ENCODE measurements at regions not wholly inside any gene's neighbourhood (a gene's known extent, or its start where the extent isn't known, plus 50 kb on each side); places are given as distances from the start of the nearest gene placed in this dataset.

DNA sequence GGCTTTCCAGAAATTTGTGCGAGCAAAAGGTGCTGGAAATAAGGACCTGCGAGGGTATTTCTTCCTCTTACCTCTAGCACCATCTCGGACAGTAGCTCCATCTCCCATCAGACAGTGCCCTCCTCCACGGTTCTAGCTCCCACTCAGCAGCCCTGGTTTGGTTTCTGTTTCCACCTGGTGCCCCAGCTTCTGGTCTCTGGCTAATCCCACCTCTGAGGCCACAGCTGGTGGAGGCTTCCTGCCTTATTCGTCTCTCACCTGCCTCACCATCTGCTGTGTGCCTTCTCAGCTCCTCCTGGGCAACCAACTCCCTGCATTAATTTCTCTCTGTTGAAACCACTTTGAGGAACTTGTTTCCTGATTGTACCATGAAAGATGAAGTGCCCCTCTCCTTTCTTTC is 162.4 kb upstream of the CDYL start:
- no peak for DNase-seq

- DNase-seq: no peak
Measured at GRCh38 chr6:4613381-4613780, 162.8 kb upstream of the CDYL start.

DNA sequence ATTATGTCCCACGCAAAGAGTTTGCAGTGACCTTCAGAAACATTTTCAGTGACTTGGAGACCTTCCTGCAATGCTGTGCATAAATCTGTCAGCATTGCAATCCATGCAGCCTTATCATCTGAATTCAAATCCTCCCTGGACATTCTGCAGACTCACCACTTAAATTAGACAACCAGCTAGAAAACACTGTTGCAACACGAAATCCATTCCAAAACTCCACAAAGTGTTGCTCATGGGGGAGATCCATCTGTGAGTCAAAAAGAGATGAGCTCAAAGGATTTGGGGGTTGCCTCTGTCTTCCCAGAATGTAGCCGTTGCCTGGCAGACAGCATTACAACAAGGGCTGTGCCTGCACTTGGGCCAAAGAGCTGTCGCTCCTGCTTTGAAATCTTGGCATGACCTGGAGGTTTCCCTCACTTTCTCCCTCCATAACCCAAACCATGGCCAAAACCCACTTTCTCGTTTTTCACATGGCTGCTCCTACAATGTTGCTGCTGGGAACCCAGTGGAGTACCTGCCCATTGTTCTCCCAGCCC is 163.5 kb upstream of the CDYL start:
- DNase-seq: no peak

- DNase-seq: no peak
Measured at GRCh38 chr6:4611429-4612129, 164.6 kb upstream of the CDYL start.

DNA sequence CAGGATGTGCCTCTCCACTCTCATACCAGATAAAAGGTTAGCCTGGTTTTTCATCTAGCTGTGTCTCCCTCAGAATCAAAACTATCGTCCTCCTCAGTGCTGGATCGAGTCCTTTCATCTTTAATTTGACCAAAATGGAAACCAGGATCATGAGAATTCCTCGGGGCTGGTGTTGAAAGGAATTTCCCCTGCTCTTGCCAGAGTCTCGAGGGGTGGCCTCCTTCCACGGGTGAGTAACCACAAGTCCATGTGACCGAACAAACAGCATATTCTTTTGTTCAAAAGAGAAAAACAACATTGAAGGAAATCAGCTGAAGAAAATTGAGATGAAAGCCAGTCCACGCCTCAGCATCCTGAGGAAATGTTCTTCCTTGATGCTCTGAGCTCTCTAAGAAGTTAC is 165.9 kb upstream of the CDYL start:
- DNase-seq: no peak

GRCh38 chr6:4608361-4609115 is 167.7 kb upstream of the CDYL start:
- no peak for DNase-seq

- no peak for DNase-seq
Measured at GRCh38 chr6:4607793-4608192, 168.4 kb upstream of the CDYL start.

DNA sequence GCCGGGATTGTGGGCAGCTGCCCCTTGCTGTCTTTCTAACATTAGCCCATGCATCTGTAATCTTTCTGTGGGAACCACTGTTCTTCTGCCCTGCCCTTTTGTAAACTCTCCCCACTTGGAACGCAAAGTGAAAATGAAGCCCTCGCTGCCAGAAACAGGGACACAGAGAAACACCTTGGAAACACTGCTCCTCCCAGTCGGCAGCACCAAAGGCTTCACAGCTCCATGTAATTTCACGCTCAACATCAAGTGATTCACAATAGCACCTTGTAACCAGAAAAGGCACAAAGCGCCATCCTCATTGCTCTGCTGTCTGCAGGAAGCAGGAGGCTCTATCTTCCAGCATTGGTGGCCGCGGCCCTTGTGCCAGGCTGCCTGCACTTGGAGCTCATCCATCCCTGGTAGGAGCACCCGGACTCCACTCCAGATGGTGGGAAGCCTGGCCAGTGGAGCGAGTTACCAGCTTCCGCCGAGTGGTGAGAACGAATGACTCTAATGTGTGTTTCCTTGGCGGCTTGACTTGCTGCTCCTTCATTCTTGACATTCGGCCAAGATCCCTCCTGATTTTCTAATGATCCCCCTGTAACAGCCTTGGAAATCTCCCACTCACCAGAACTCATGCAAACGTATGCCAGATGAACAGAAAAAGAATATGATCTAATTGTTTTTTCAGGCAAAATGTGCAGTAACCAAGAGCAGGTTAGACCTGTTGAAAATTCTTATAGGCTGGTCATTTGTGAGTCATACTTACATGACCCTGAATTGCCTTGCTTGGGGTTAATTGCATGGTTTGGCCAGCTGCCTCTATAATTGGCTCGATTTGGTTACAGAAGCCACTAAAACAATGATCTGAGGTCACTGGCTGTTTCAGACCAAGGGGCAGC is 169.1 kb upstream of the CDYL start:
- peak; percentile 21 for DNase-seq

- DNase-seq: no peak
Measured at GRCh38 chr6:4606016-4606415, 170.2 kb upstream of the CDYL start.

DNA sequence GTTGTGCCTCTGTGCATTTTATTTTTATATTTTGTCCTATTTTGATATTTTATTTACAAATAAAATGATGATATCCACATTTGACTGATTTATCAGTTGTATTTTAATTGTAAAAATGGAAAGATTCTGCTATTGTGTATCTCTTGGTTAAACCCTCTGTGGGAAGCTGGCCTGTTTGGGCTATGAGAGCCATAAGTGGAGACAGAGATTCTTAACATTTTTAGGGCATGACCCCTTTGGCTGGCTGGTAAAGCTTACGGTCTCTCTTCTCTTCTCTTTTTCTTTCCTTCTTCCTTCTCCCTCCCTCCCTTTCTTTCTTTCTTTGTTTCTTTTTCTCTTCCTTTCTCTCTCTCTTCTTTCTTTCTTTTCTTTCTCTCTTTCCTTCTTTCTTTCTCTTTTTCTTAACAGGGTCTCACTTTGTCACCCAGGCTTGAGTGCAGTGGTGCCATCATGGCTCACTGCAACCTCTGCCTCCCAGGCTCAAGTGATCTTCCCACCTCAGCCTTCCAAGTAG is 172.3 kb upstream of the CDYL start:
- DNase-seq: no peak

DNA sequence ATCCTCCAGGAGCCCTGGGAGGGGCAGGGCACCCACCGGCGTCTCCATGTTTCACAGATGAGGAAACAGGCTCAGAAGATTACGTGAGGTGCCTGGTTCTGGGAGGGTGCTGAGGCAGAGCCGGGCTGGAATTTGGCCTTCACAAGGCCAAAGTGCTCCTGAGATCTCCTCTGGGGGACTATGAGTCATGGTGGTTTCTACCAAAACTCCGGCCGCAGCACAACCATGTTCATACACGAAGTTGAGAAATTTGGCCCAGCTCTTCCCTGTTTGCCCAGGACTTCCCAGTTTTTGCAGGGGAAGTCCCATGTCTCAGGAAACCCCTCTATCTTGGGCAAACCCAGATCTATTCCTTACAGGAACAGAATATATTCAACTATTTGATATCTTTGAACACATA is 172.9 kb upstream of the CDYL start:
- no peak for DNase-seq

DNA sequence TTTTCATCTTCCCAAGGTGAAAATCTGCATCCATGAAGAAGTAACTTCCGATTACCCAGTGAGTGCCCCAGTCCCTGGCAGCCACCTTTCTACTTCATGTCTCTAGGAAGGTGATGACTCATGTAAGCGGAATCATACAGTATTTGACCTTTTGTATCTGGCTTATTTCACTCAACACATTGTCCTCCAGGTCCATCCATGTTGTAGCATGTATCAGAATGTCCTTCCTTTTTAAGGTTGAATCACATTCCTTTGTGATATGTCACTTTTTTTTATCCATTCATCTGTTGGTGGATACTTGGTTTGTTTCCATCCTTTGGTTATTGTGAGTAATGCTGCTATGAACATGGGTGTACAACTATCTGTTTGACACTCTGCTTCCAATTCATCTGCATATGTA is 176.3 kb upstream of the CDYL start:
- no peak for DNase-seq

DNA sequence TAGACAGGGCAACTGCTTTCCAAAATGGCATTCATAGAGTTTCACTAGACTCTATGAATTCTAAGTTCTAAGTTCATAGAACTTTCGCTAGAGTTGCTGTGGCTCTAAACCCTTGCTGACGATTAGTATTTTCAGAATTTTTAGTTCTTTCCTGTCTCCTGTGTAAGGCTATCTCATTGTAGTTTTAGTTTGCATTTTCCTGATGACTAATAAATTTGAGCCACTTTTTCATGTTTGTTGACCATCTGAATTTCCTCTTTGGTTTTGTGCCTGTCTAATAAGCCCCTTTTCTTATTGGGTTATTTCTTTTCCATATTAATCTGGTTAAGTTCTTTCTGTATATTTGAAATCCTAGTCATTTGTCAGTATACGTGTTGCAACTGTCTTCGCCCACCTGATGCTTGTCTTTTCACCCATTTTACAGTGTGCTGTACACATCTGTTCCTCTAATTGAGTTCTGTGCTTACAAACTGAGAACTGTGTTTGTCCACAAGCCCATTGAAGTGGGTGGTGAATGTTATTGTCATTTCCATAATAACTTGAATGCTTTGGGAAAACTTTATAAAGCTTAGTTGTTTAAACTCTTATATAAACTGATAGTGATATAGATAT is 177.7 kb upstream of the CDYL start:
- DNase-seq: no peak

DNA sequence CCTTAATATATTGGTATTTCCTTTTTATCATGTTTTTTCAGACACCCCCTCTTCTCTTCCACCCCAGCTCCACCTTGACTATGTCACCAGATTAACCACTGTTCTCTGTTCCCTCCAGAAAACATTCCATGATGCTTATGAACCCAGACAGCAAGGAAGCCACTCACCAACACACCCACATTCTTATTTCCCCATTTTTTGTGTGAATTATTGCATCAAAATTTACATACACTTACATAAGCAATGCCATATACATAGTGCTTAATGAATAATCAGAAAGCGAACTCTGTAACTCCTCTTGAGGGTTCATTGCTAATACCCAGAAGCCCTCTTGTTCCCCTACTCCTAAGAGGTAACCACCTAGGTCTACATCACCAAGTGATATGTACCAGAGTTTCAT is 182.3 kb upstream of the CDYL start:
- no peak for DNase-seq

- no peak for DNase-seq
Measured at GRCh38 chr6:4592026-4592425, 184.2 kb upstream of the CDYL start.

DNA sequence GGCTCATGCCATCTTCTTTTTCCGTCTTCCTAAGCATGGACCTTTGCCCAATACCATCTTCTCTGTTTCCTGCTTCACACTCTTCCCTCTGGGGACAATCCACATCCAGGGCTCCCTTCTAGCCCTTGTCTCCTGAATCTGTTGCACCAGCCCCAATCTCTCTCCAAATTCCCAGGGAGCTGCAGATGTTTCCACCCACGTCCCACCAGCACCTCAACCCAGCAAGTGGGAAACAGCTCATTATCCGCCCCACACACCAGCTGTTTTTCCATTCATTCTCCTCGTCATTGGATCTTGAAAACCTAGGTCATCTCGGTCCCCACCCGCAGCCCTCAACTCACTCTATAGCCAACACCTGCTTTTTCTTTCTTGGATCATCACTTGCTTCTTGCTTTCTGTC is 185.0 kb upstream of the CDYL start:
- no peak for DNase-seq

DNA sequence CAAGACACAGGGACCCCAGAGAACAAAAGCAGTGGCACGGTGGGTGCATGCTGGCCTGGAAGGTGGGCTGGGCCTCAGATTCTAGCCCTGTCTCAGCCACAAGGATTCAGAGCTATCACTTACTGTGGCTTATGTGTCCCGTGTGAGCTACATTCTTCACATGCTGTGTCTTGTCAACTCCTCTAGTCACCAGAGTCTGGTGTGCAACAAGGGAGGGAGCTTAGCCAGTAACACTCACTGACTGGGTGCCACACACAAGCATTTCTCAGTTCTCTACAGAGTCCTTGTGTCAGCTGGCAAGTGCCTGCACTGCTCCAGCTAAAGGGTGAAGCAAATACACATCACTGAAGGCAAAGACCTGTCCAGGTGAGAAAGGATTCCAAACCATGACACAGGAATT is 186.9 kb upstream of the CDYL start:
- no peak for DNase-seq

GRCh38 chr6:4588581-4588980 is 187.6 kb upstream of the CDYL start:
- no peak for DNase-seq

GRCh38 chr6:4588163-4588562 is 188.0 kb upstream of the CDYL start:
- DNase-seq: no peak

DNA sequence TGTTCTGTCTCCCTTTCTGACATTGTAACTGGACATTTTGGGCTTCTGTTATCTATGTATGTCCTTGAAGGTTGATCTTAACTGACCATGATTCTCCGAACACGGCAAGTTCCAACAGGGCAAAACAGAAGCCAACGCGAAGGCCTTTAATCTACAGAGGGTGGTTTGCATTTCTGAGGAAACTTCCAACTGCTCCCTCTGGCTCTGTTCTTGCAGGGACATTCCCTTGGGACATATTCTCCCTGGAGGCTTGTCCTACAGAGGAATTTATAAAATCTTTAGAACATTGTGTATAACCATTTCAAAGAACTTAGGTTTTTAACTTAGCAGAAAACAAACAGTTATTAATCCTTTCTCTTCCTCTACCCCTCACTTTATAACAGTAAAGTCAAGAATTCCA is 189.0 kb upstream of the CDYL start:
- no peak for DNase-seq

DNA sequence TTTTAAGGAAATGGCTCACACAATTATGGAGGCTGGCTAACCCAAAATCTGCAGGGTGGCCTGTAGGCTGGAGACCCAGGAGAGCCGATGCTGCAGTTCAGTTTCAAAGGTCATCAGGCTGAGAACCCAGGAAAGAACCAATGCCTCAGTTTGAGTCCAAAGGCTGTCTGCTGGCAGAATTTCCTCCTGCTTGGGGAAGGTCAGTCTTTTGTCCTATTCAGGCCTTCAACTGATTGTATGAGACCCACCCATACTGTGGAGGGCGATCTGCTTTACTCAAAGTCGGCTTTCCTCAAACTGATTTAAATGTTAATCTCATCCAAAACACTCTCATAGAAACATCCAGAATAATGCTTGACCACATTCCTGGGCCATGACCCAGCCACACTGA is 189.7 kb upstream of the CDYL start:
- no peak for DNase-seq

- DNase-seq: no peak
Measured at GRCh38 chr6:4585682-4586468, 190.3 kb upstream of the CDYL start.

All from GOT3 (cell line).